ENCODE measurements at regions not wholly inside any gene's neighbourhood (a gene's known extent, or its start where the extent isn't known, plus 50 kb on each side); places are given as distances from the start of the nearest gene placed in this dataset.

DNA sequence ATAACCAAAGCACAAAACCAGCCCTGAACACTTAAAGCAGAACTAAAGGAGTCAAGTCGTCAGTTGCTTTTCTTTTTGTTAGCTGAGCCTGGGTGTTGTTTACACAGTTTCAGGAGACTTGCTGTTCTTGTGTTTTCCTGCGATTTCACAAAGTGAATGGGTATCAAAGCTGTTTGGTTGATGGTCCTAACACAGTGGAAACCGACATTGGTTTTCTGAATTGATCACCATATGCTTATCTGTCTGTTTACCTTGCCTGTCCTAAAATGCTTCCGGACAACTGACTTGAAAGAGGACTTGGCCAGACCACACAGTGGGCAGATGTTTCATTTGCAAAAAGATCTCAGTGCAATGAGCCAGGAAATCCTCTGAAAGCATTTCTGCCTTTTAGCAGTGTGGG, 676.4 kb downstream of the PRELID2 start:
- H3K27ac ChIP-seq (ENCODE audit: low read length) = no peak overlapping the region
- H3K4me1 ChIP-seq (ENCODE audit: low read length) = no peaks in the 10 kb centered on the region
- H2AFZ ChIP-seq (ENCODE audit: low read depth, low read length) = no peak overlapping the region
- H3K4me2 ChIP-seq (ENCODE audit: low read length) = no peak overlapping the region
- no peaks in the 10 kb centered on the region for H4K20me1 ChIP-seq (ENCODE audit: insufficient read depth, low read length)
- no peak for TF ChIP-seq EZH2phosphoT487 (IDR thresholded peaks at IDR 0.05; ENCODE audit: low read depth)
- TF ChIP-seq, protein P1, sequence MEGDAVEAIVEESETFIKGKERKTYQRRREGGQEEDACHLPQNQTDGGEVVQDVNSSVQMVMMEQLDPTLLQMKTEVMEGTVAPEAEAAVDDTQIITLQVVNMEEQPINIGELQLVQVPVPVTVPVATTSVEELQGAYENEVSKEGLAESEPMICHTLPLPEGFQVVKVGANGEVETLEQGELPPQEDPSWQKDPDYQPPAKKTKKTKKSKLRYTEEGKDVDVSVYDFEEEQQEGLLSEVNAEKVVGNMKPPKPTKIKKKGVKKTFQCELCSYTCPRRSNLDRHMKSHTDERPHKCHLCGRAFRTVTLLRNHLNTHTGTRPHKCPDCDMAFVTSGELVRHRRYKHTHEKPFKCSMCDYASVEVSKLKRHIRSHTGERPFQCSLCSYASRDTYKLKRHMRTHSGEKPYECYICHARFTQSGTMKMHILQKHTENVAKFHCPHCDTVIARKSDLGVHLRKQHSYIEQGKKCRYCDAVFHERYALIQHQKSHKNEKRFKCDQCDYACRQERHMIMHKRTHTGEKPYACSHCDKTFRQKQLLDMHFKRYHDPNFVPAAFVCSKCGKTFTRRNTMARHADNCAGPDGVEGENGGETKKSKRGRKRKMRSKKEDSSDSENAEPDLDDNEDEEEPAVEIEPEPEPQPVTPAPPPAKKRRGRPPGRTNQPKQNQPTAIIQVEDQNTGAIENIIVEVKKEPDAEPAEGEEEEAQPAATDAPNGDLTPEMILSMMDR (IDR thresholded peaks at IDR 0.05; ENCODE audit: low read depth, low read length) = no peak
- H3K27me3 ChIP-seq (ENCODE audit: low read depth, low read length) = no peaks in the 10 kb centered on the region
- H3K9me3 ChIP-seq (ENCODE audit: insufficient read depth, low read length) = no peaks in the 10 kb centered on the region
- H3K4me3 ChIP-seq (ENCODE audit: low read length) = no peak overlapping the region
- H3K9ac ChIP-seq (ENCODE audit: low read length) = no peak overlapping the region
- no peaks in the 10 kb centered on the region for H3K36me3 ChIP-seq (replicated peaks; ENCODE audit: low read depth, low read length)
- no peaks in the 10 kb centered on the region for H3K79me2 ChIP-seq (ENCODE audit: low read length)

DNA sequence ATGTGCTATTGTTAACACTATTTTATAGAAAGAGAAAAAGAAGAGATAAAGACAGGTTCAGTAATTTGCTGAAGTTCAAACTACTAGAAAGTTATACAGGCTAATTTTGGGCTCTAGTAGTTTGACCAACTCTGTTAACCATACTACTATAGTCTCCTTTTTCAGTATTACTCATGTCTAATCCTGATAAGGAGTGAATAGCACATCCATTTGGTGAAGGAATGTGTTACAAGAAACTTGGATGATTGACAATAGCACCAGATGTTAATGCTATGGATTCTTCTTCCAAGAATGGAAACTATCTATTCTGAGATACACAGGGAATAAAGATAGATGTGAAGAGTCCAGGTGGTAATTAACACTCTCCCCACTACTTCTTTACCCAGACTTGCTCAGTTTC, 677.3 kb downstream of the PRELID2 start:
- TF ChIP-seq, protein P1 (IDR thresholded peaks at IDR 0.05; ENCODE audit: low read depth, low read length) = no peak
- no peak for TF ChIP-seq EZH2phosphoT487 (IDR thresholded peaks at IDR 0.05; ENCODE audit: low read depth)
- no peaks in the 10 kb centered on the region for H3K27me3 ChIP-seq (ENCODE audit: low read depth, low read length)
- no peak overlapping the region for H3K9ac ChIP-seq (ENCODE audit: low read length)
- no peaks in the 10 kb centered on the region for H4K20me1 ChIP-seq (ENCODE audit: insufficient read depth, low read length)
- H3K4me3 ChIP-seq (ENCODE audit: low read length) = no peak overlapping the region
- no peaks in the 10 kb centered on the region for H3K4me1 ChIP-seq (ENCODE audit: low read length)
- no peaks in the 10 kb centered on the region for H3K79me2 ChIP-seq (ENCODE audit: low read length)
- H3K36me3 ChIP-seq (replicated peaks; ENCODE audit: low read depth, low read length) = no peaks in the 10 kb centered on the region
- H3K9me3 ChIP-seq (ENCODE audit: insufficient read depth, low read length) = no peaks in the 10 kb centered on the region
- H2AFZ ChIP-seq (ENCODE audit: low read depth, low read length) = no peak overlapping the region
- H3K27ac ChIP-seq (ENCODE audit: low read length) = no peak overlapping the region
- H3K4me2 ChIP-seq (ENCODE audit: low read length) = no peak overlapping the region

DNA sequence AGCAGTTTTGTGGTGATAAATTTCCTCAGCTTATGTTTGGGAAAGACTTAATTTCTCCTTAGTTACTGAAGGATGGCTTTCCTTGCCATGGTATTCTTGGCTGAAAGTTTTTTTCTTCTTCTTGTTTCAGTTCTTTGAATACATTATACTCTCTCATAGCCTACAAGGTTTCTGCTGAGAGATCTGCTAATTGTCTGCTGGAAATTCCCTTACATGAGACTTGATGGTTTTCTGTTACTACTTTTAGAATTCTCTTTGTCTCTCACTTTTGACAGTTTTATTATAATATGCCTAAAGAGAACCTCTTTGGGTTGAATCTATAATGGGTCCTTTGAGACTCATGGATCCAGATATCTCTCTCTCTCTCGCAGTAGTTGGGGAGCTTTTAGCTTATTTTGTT, 693.6 kb downstream of the PRELID2 start:
- no peaks in the 10 kb centered on the region for H3K79me2 ChIP-seq (ENCODE audit: low read length)
- TF ChIP-seq EZH2phosphoT487 (IDR thresholded peaks at IDR 0.05; ENCODE audit: low read depth) = no peak
- TF ChIP-seq, protein P1 (IDR thresholded peaks at IDR 0.05; ENCODE audit: low read depth, low read length) = no peak
- no peak overlapping the region for H2AFZ ChIP-seq (ENCODE audit: low read depth, low read length)
- no peaks in the 10 kb centered on the region for H3K9me3 ChIP-seq (ENCODE audit: insufficient read depth, low read length)
- no peak overlapping the region for H3K27ac ChIP-seq (ENCODE audit: low read length)
- no peaks in the 10 kb centered on the region for H3K27me3 ChIP-seq (ENCODE audit: low read depth, low read length)
- H3K36me3 ChIP-seq (replicated peaks; ENCODE audit: low read depth, low read length) = no peaks in the 10 kb centered on the region
- H3K4me1 ChIP-seq (ENCODE audit: low read length) = no peaks in the 10 kb centered on the region
- H3K4me2 ChIP-seq (ENCODE audit: low read length) = no peak overlapping the region
- no peaks in the 10 kb centered on the region for H4K20me1 ChIP-seq (ENCODE audit: insufficient read depth, low read length)
- H3K4me3 ChIP-seq (ENCODE audit: low read length) = no peak overlapping the region
- H3K9ac ChIP-seq (ENCODE audit: low read length) = no peak overlapping the region

DNA sequence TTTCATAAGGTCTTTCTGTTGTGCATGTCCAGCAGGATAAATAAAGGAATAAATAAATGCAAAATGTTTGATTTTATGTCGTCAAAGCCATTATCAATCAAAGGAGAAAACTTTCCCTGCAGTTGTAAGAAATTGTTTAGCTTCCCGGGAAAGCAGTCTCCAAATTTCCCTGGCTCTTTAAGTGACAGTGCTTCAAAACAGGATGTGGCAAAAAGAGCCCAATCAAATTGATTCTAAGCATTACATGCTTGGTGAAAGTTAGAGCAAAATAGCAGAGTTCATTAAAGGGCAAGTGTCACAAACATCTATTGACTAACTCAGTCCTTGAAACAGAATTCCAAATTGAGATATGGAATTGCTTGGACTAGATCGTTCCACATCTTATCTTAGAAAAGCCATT, 704.1 kb downstream of the PRELID2 start:
- H2AFZ ChIP-seq (ENCODE audit: low read depth, low read length) = no peak overlapping the region

More for the DNA sequence above, 704.1 kb downstream of the PRELID2 start:
- H3K27me3 ChIP-seq (ENCODE audit: low read depth, low read length) = no peaks in the 10 kb centered on the region
- H3K4me3 ChIP-seq (ENCODE audit: low read length) = no peak overlapping the region
- H3K4me2 ChIP-seq (ENCODE audit: low read length) = no peak overlapping the region
- H3K9ac ChIP-seq (ENCODE audit: low read length) = no peak overlapping the region
- TF ChIP-seq, protein P1 (IDR thresholded peaks at IDR 0.05; ENCODE audit: low read depth, low read length) = no peak
- no peak for TF ChIP-seq EZH2phosphoT487 (IDR thresholded peaks at IDR 0.05; ENCODE audit: low read depth)
- H3K9me3 ChIP-seq (ENCODE audit: insufficient read depth, low read length) = no peaks in the 10 kb centered on the region
- no peaks in the 10 kb centered on the region for H3K36me3 ChIP-seq (replicated peaks; ENCODE audit: low read depth, low read length)
- H3K4me1 ChIP-seq (ENCODE audit: low read length) = no peaks in the 10 kb centered on the region
- H3K79me2 ChIP-seq (ENCODE audit: low read length) = no peaks in the 10 kb centered on the region
- no peaks in the 10 kb centered on the region for H4K20me1 ChIP-seq (ENCODE audit: insufficient read depth, low read length)
- H3K27ac ChIP-seq (ENCODE audit: low read length) = no peak overlapping the region
